H9 (cell line): ENCODE measurements at regions not wholly inside any gene's neighbourhood (a gene's known extent, or its start where the extent isn't known, plus 50 kb on each side); places are given as distances from the start of the nearest gene placed in this dataset.
"Not testable (repeated sequence)": the region's sequence is repeated elsewhere in the genome, so short reads cannot be mapped to it uniquely, and the experiment has no call there.

ENCODE experiments used
- DNase-seq: peaks from one replicate; pipeline ENCODE4 v3.0.0-alpha.2; 2017
- H2AFZ ChIP-seq: one replicate; pipeline ENCODE4 v1.6.1; 2013; ENCODE audit warnings: mild to moderate bottlenecking, low read length, control low read depth, moderate library complexity
- H2AK5ac ChIP-seq: 2 replicates; pipeline ENCODE4 v1.6.1; 2013; ENCODE audit warnings: low read length, control low read depth, mixed read lengths; ENCODE audit not compliant: insufficient read length
- H2BK120ac ChIP-seq: one replicate; pipeline ENCODE4 v1.6.1; 2013; ENCODE audit warnings: low read depth, mild to moderate bottlenecking, low read length, control low read depth, inconsistent platforms; ENCODE audit not compliant: poor library complexity, severe bottlenecking
- H2BK12ac ChIP-seq: 2 replicates; pipeline ENCODE4 v1.6.1; 2013; ENCODE audit warnings: low read length, control low read depth, mixed read lengths, low read depth; ENCODE audit not compliant: insufficient read length
- H2BK15ac ChIP-seq: 2 replicates; pipeline ENCODE4 v1.6.1; 2013; ENCODE audit warnings: low read depth, low read length, control low read depth
- H2BK20ac ChIP-seq: one replicate; pipeline ENCODE4 v1.6.1; 2013; ENCODE audit warnings: low read depth, mild to moderate bottlenecking, low read length, control low read depth, inconsistent platforms; ENCODE audit not compliant: poor library complexity, severe bottlenecking
- H2BK5ac ChIP-seq: 2 replicates; pipeline ENCODE4 v1.6.1; 2013; ENCODE audit warnings: low read length, control low read depth, mixed read lengths; ENCODE audit not compliant: insufficient read length
- H3K14ac ChIP-seq: 2 replicates; pipeline ENCODE4 v1.6.1; 2013; ENCODE audit warnings: low read length, control low read depth; ENCODE audit not compliant: insufficient read depth
- H3K18ac ChIP-seq: 2 replicates; pipeline ENCODE4 v1.6.1; 2013; ENCODE audit warnings: low read depth, mild to moderate bottlenecking, mixed read lengths, low read length, control low read depth; ENCODE audit not compliant: insufficient read length
- H3K23ac ChIP-seq: 2 replicates; pipeline ENCODE4 v1.6.1; 2013; ENCODE audit warnings: low read length, control low read depth, mixed read lengths, low read depth; ENCODE audit not compliant: insufficient read length
- H3K23me2 ChIP-seq: 2 replicates; pipeline ENCODE4 v1.6.1; 2013; ENCODE audit warnings: low read depth, mild to moderate bottlenecking, mixed read lengths, low read length, control low read depth; ENCODE audit not compliant: insufficient read length, poor library complexity, severe bottlenecking
- H3K27ac ChIP-seq: 2 replicates; pipeline ENCODE4 v1.5.1; 2013; ENCODE audit warnings: low read length, control low read depth, mixed read lengths, low read depth; ENCODE audit not compliant: insufficient read length
- H3K27me3 ChIP-seq: 2 replicates; pipeline ENCODE4 v1.6.1; 2013; ENCODE audit warnings: low read length, control low read depth, inconsistent platforms; ENCODE audit not compliant: insufficient read depth
- H3K4ac ChIP-seq: 2 replicates; pipeline ENCODE4 v1.6.1; 2013; ENCODE audit warnings: low read depth, mild to moderate bottlenecking, control low read depth, inconsistent platforms, low read length, moderate library complexity
- H3K4me1 ChIP-seq: 2 replicates; pipeline ENCODE4 v1.6.1; 2013; ENCODE audit warnings: low read length, control low read depth, inconsistent platforms; ENCODE audit not compliant: insufficient read depth
- H3K4me2 ChIP-seq: 2 replicates; pipeline ENCODE4 v1.6.1; 2013; ENCODE audit warnings: low read length, control low read depth, mixed read lengths; ENCODE audit not compliant: insufficient read length, insufficient read depth
- H3K56ac ChIP-seq: 2 replicates; pipeline ENCODE4 v1.6.1; 2013; ENCODE audit warnings: low read depth, mild to moderate bottlenecking, mixed read lengths, low read length, control low read depth; ENCODE audit not compliant: insufficient read length
- H3K79me1 ChIP-seq: 2 replicates; pipeline ENCODE4 v1.6.1; 2013; ENCODE audit warnings: low read depth, mild to moderate bottlenecking, moderate library complexity, low read length, control low read depth, inconsistent platforms; ENCODE audit not compliant: insufficient read depth, poor library complexity, severe bottlenecking
- H3K79me2 ChIP-seq: 2 replicates; pipeline ENCODE4 v1.6.1; 2013; ENCODE audit warnings: low read length, control low read depth, inconsistent platforms; ENCODE audit not compliant: insufficient read depth
- H3K9ac ChIP-seq: 2 replicates; pipeline ENCODE4 v1.6.1; 2013; ENCODE audit warnings: low read length, control low read depth, mixed read lengths; ENCODE audit not compliant: insufficient read length; ENCODE audit errors: extremely low read depth
- H3K9me3 ChIP-seq: one replicate; pipeline ENCODE4 v1.6.1; 2013; ENCODE audit warnings: low read depth, low read length, inconsistent platforms; ENCODE audit not compliant: control insufficient read depth
- H3T11ph ChIP-seq: one replicate; pipeline ENCODE4 v1.6.1; 2013; ENCODE audit warnings: mild to moderate bottlenecking, low read length, control low read depth, inconsistent platforms
- H4K20me1 ChIP-seq: one replicate; pipeline ENCODE4 v1.6.1; 2013; ENCODE audit not compliant: control insufficient read depth, insufficient read length, insufficient read depth
- H4K5ac ChIP-seq: 2 replicates; pipeline ENCODE4 v1.6.1; 2013; ENCODE audit warnings: low read depth, mild to moderate bottlenecking, mixed read lengths, low read length, control low read depth; ENCODE audit not compliant: insufficient read length
- H4K8ac ChIP-seq: replicated peaks from 2 replicates; pipeline ENCODE4 v1.6.1; 2013; ENCODE audit warnings: low read length, control low read depth, mixed read lengths, low read depth; ENCODE audit not compliant: insufficient read length
- H4K91ac ChIP-seq: 2 replicates; pipeline ENCODE4 v1.6.1; 2013; ENCODE audit warnings: low read depth, mild to moderate bottlenecking, moderate library complexity, mixed read lengths, low read length, control low read depth; ENCODE audit not compliant: insufficient read length
- H3K27ac Mint-ChIP-seq, 3 experiments: 2 replicates in 2 of 3; 3 replicates in 1 of 3; pipeline ENCODE4 v1.8.0; 2020 to 2021; ENCODE audit warnings: mixed read lengths in 3 of 3, mild to moderate bottlenecking in 1 of 3, moderate library complexity in 1 of 3
- H3K27me3 Mint-ChIP-seq: 2 replicates; pipeline ENCODE4 v1.8.0; 2021; ENCODE audit warnings: low read depth, mild to moderate bottlenecking, moderate library complexity, mixed read lengths
- H3K36me3 Mint-ChIP-seq, 3 experiments: 2 replicates in 2 of 3; 3 replicates in 1 of 3; pipeline ENCODE4 v1.8.0; 2020 to 2021; ENCODE audit warnings: low read depth in 3 of 3, mixed read lengths in 3 of 3; ENCODE audit not compliant: insufficient read depth in 1 of 3
- H3K4me1 Mint-ChIP-seq, 2 experiments: 2 replicates each; pipeline ENCODE4 v1.8.0; 2020; ENCODE audit warnings: mixed read lengths in 2 of 2
- H3K4me3 Mint-ChIP-seq, 2 experiments: 2 replicates in 1 of 2; 3 replicates in 1 of 2; pipeline ENCODE4 v1.8.0; 2020 to 2021; ENCODE audit warnings: mild to moderate bottlenecking in 2 of 2, mixed read lengths in 2 of 2, moderate library complexity in 1 of 2
- H3K9me3 Mint-ChIP-seq, 2 experiments: 2 replicates in 1 of 2; 3 replicates in 1 of 2; pipeline ENCODE4 v1.8.0; 2020; ENCODE audit warnings: mild to moderate bottlenecking in 2 of 2, mixed read lengths in 2 of 2, moderate library complexity in 1 of 2
- WGBS: extraction: QIAGEN DNeasy Blood & Tissue Kit; methylation state at CpG from one replicate; pipeline ENCODE4 v1.1.7; 2013; ENCODE audit warnings: missing lambda C conversion rate, low lambda C conversion rate, mixed read lengths; ENCODE audit not compliant: insufficient read length; ENCODE audit errors: extremely low coverage; 5-methylcytosine and 5-hydroxymethylcytosine counted together
- TF ChIP-seq, protein P1 (sequence below): fragments of 200-600 bp; sonication (generic); conservative IDR thresholded peaks from 3 replicates; pipeline ENCODE4 v1.8.0; 2021; ENCODE audit warnings: antibody characterized with exemption, mild to moderate bottlenecking

DNA sequence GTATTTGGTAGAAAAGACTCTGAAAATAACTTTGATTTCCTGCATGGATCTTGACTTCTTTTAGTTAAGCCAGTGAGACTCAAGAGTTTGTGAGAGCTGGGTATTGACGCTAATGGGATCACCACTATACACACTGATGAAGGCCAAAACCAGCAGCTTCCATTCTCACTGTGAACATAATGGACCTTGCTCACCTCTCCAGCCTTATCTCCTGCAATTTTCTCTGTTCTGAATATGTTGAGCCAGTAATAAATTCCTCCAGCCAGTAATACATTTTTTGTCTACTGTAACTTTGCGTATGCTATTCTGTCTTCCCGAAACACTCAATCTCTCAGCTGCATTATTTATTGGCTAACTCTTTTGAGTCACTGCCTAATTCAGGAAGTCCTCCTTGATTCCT is 111.6 kb upstream of the PPP2R5A start:
- H3T11ph ChIP-seq = no peak overlapping the region
- no peak overlapping the region for H3K27ac ChIP-seq
- no peak overlapping the region for H2BK15ac ChIP-seq
- no peaks in the 10 kb centered on the region for H3K23me2 ChIP-seq
- no peaks in the 10 kb centered on the region for H3K36me3 Mint-ChIP-seq
- no peak overlapping the region for H3K23ac ChIP-seq
- no peak overlapping the region for H2BK20ac ChIP-seq
- H2BK5ac ChIP-seq = no peak overlapping the region
- no CpG with 5 or more reads among the region's 3 CpGs for WGBS
- no peak overlapping the region for H4K91ac ChIP-seq
- H3K27ac Mint-ChIP-seq = no peak overlapping the region
- H3K4me1 ChIP-seq = no peaks in the 10 kb centered on the region
- H3K4me2 ChIP-seq = no peak overlapping the region
- no peaks in the 10 kb centered on the region for H4K20me1 ChIP-seq
- H3K18ac ChIP-seq = no peak overlapping the region
- no peaks in the 10 kb centered on the region for H3K27me3 ChIP-seq
- no peaks in the 10 kb centered on the region for H3K79me1 ChIP-seq
- H3K27me3 Mint-ChIP-seq = no peaks in the 10 kb centered on the region; the same call in 1 of the 2 replicates
- no peak overlapping the region for H3K14ac ChIP-seq
- H2AK5ac ChIP-seq = no peak overlapping the region
- H4K8ac ChIP-seq = no peak overlapping the region
- no peaks in the 10 kb centered on the region; a peak in 1 of 5 replicates for H3K9me3 Mint-ChIP-seq
- H3K4ac ChIP-seq = no peak overlapping the region
- no peaks in the 10 kb centered on the region for H3K4me1 Mint-ChIP-seq
- H2BK120ac ChIP-seq = no peak overlapping the region
- DNase-seq = no peak
- H3K9ac ChIP-seq = no peak overlapping the region
- TF ChIP-seq, protein P1, sequence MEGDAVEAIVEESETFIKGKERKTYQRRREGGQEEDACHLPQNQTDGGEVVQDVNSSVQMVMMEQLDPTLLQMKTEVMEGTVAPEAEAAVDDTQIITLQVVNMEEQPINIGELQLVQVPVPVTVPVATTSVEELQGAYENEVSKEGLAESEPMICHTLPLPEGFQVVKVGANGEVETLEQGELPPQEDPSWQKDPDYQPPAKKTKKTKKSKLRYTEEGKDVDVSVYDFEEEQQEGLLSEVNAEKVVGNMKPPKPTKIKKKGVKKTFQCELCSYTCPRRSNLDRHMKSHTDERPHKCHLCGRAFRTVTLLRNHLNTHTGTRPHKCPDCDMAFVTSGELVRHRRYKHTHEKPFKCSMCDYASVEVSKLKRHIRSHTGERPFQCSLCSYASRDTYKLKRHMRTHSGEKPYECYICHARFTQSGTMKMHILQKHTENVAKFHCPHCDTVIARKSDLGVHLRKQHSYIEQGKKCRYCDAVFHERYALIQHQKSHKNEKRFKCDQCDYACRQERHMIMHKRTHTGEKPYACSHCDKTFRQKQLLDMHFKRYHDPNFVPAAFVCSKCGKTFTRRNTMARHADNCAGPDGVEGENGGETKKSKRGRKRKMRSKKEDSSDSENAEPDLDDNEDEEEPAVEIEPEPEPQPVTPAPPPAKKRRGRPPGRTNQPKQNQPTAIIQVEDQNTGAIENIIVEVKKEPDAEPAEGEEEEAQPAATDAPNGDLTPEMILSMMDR = no peak
- no peaks in the 10 kb centered on the region for H3K9me3 ChIP-seq
- no peak overlapping the region for H2BK12ac ChIP-seq
- no peaks in the 10 kb centered on the region for H3K79me2 ChIP-seq
- H2AFZ ChIP-seq = no peak overlapping the region
- H3K4me3 Mint-ChIP-seq = no peak overlapping the region
- no peak overlapping the region for H3K56ac ChIP-seq
- H4K5ac ChIP-seq = no peak overlapping the region

DNA sequence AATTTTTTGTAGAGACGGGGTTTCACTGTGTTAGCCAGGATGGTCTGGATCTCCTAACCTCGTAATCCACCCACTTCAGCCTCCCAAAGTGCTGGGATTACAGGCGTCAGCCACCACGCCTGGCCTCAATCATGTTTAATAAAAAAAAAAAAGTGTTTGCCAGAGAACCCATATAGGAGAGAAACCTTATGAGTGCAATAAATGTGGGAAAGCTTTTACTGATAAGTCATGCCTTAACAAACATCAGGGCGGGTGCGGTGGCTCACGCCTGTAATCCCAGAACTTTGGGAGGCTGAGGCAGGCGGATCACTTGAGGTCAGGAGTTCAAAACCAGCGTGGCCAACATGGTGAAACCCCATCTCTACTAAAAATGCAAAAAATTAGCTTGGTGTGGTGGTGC is 110.9 kb upstream of the PPP2R5A start:
- H2AFZ ChIP-seq, H3K56ac ChIP-seq, H3K14ac ChIP-seq, H3K23ac ChIP-seq, H2BK20ac ChIP-seq, H3K9me3 Mint-ChIP-seq, H2BK5ac ChIP-seq, H4K5ac ChIP-seq, H3T11ph ChIP-seq, H4K91ac ChIP-seq, DNase-seq, H3K27ac ChIP-seq, H3K18ac ChIP-seq, H3K79me2 ChIP-seq, H2BK15ac ChIP-seq, H3K79me1 ChIP-seq, H2AK5ac ChIP-seq, H3K9me3 ChIP-seq, H3K4ac ChIP-seq, H3K4me1 ChIP-seq, H3K4me3 Mint-ChIP-seq, H2BK12ac ChIP-seq, H3K27me3 Mint-ChIP-seq, H2BK120ac ChIP-seq, H4K8ac ChIP-seq, H3K23me2 ChIP-seq, H3K4me1 Mint-ChIP-seq, H3K27me3 ChIP-seq, H3K4me2 ChIP-seq, H3K27ac Mint-ChIP-seq, H3K36me3 Mint-ChIP-seq, H4K20me1 ChIP-seq, H3K9ac ChIP-seq: not testable (repeated sequence)
- WGBS = no CpG with 5 or more reads among the region's 9 CpGs
